Mesothelial cell of epicardium (in vitro differentiated cells): ENCODE measurements at regions not wholly inside any gene's neighbourhood (a gene's known extent, or its start where the extent isn't known, plus 50 kb on each side); places are given as distances from the start of the nearest gene placed in this dataset.
A peak's percentile ranks its signal among the peaks of the same experiment; 100 is the strongest.

Source experiments
- DNase-seq, 2 experiments: peaks; one replicate each; pipeline ENCODE4 v3.0.0; 2021; ENCODE audit warnings: low spot score in 2 of 2; ENCODE audit not compliant: unreplicated experiment in 2 of 2
- H3K27ac Mint-ChIP-seq: 2 replicates; pipeline ENCODE4 v1.8.0; 2021; ENCODE audit warnings: mixed read lengths
- H3K27me3 Mint-ChIP-seq: 2 replicates; pipeline ENCODE4 v1.8.0; 2021; ENCODE audit warnings: low read depth, mixed read lengths
- H3K36me3 Mint-ChIP-seq: 2 replicates; pipeline ENCODE4 v1.8.0; 2021; ENCODE audit warnings: mixed read lengths
- H3K4me1 Mint-ChIP-seq: 2 replicates; pipeline ENCODE4 v1.8.0; 2021; ENCODE audit warnings: mixed read lengths
- H3K4me3 Mint-ChIP-seq: 2 replicates; pipeline ENCODE4 v1.8.0; 2021; ENCODE audit warnings: mild to moderate bottlenecking, moderate library complexity, mixed read lengths
- H3K9me3 Mint-ChIP-seq: 2 replicates; pipeline ENCODE4 v1.8.0; 2021; ENCODE audit warnings: mixed read lengths
- CTCF ChIP-seq: fragments of 200-600 bp; sonication (generic); IDR thresholded peaks from one replicate; pipeline ENCODE4 v1.5.0; 2021; ENCODE audit warnings: antibody characterized with exemption; ENCODE audit not compliant: unreplicated experiment

- TF ChIP-seq CTCF = no peak
- H3K27ac Mint-ChIP-seq = no peak overlapping the region
- no peak overlapping the region for H3K4me3 Mint-ChIP-seq
- H3K9me3 Mint-ChIP-seq = peaks cover 26% of the 10 kb centered on the region
- DNase-seq = no peak
- H3K4me1 Mint-ChIP-seq = no peaks in the 10 kb centered on the region
- H3K27me3 Mint-ChIP-seq = no peaks in the 10 kb centered on the region
- H3K36me3 Mint-ChIP-seq = peaks cover 9% of the 10 kb centered on the region
Measured at GRCh38 chr4:124464836-124465235, 247.7 kb downstream of the ANKRD50 start.

- Mint-ChIP-seq H3K36me3 (peaks cover 6% of the 10 kb centered on the region), H3K4me1 (no peaks in the 10 kb centered on the region), H3K4me3 (no peak overlapping the region), H3K9me3 (peaks cover 17% of the 10 kb centered on the region), H3K27me3 (no peaks in the 10 kb centered on the region), H3K27ac (no peak overlapping the region)
- no peak for DNase-seq
- no peak for TF ChIP-seq CTCF
Measured at GRCh38 chr4:124468360-124468759, 244.2 kb downstream of the ANKRD50 start.

- H3K36me3 Mint-ChIP-seq = peaks cover 5% of the 10 kb centered on the region
- H3K4me3 Mint-ChIP-seq = no peak overlapping the region
- H3K27ac Mint-ChIP-seq = no peak overlapping the region
- peaks cover 18% of the 10 kb centered on the region for H3K9me3 Mint-ChIP-seq
- no peak for DNase-seq
- TF ChIP-seq CTCF = no peak
- H3K27me3 Mint-ChIP-seq = no peaks in the 10 kb centered on the region
- no peaks in the 10 kb centered on the region for H3K4me1 Mint-ChIP-seq
Measured at GRCh38 chr4:124469981-124470380, 242.6 kb downstream of the ANKRD50 start.

GRCh38 chr4:124478470-124478869 lies 234.1 kb downstream of the ANKRD50 start:
- H3K4me3 Mint-ChIP-seq = no peak overlapping the region
- H3K36me3 Mint-ChIP-seq = peaks cover 3% of the 10 kb centered on the region
- H3K4me1 Mint-ChIP-seq = peaks cover 39% of the 10 kb centered on the region
- H3K27me3 Mint-ChIP-seq = no peaks in the 10 kb centered on the region
- no peak for DNase-seq
- H3K9me3 Mint-ChIP-seq = peaks cover 12% of the 10 kb centered on the region
- no peak for TF ChIP-seq CTCF
- peak overlapping the region; percentile 49 for H3K27ac Mint-ChIP-seq

GRCh38 chr4:124480061-124480460 lies 232.5 kb downstream of the ANKRD50 start:
- no peaks in the 10 kb centered on the region for H3K27me3 Mint-ChIP-seq
- no peak overlapping the region for H3K27ac Mint-ChIP-seq
- no peak overlapping the region for H3K4me3 Mint-ChIP-seq
- TF ChIP-seq CTCF = no peak
- DNase-seq = no peak
- H3K36me3 Mint-ChIP-seq = no peaks in the 10 kb centered on the region
- H3K9me3 Mint-ChIP-seq = peaks cover 5% of the 10 kb centered on the region
- peaks cover 53% of the 10 kb centered on the region for H3K4me1 Mint-ChIP-seq

GRCh38 chr4:124481123-124481522 lies 231.4 kb downstream of the ANKRD50 start:
- Mint-ChIP-seq H3K27me3 (no peaks in the 10 kb centered on the region), H3K4me3 (no peak overlapping the region), H3K9me3 (peaks cover 5% of the 10 kb centered on the region), H3K4me1 (peaks cover 53% of the 10 kb centered on the region), H3K36me3 (no peaks in the 10 kb centered on the region), H3K27ac (no peak overlapping the region)
- TF ChIP-seq CTCF = no peak
- DNase-seq = no peak
